Right ventricle myocardium inferior (tissue), 1 donor: ENCODE measurements at regions not wholly inside any gene's neighbourhood (a gene's known extent, or its start where the extent isn't known, plus 50 kb on each side); places are given as distances from the start of the nearest gene placed in this dataset.

ENCODE experiments used
- ATAC-seq: fragments of 200-7000 bp; cut with Tn5 transposase; one replicate; pipeline ENCODE4 v1.9.1; 2020; ENCODE audit warnings: mild to moderate bottlenecking, moderate library complexity
- DNase-seq: peaks from one replicate; pipeline ENCODE4 v3.0.0; 2021; ENCODE audit errors: missing footprints
- intact Hi-C: fragments of 100-400 bp; cut with DNase I; formaldehyde crosslinking; loops from one replicate; pipeline ENCODE4 v1.11.0; 2022
- donor health status: DM: no; HTN: yes; CAD: no; lungs with severe emphysema.

DNA sequence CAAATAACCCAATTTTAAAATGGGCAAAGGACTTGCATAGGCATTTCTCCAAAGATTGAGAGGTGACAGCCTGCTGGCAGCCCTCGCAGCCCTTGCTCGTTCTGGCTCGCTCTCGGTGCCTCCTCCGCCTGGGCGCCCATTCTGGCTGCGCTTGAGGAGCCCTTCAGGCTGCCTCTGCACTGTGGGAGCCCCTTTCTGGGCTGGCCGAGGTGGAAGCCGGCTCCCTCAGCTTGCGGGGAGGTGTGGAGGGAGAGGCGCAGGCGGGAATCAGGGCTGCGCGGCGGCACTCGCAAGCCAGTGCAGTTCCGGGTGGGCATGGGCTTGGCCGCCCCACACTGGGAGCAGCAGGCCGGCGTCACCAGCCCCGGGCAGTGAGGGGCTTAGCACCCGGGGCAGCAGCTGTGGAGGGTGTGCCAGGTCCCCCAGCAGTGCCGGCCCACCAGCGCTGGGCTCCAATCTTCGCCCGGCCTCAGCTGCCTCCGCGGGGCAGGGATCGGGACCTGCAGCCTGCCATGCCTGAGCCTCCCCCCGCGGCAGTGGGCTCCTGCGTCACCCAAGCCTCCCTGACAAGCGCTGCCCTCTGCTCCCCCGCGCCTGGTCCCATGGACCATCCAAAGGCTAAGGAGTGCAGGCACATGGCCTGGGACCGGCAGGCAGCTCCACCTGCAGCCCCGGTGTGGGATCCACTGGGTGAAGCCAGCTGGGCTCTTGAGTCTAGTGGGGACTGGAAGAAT is 54.0 kb upstream of the GALNT17 start:
- ATAC-seq, result no peak
- DNase-seq, result no peak
- intact Hi-C loops, result no loop called here
